Esophagus muscularis mucosa (tissue), 4 donors: ENCODE measurements at regions not wholly inside any gene's neighbourhood (a gene's known extent, or its start where the extent isn't known, plus 50 kb on each side); places are given as distances from the start of the nearest gene placed in this dataset.

Source experiments
- CTCF ChIP-seq, 3 experiments: fragments of 200-600 bp in 2 of 3; fragments of 450-650 bp in 1 of 3; sonication (generic) in 2 of 3; IDR thresholded peaks; one replicate each; pipeline ENCODE4 v1.5.1; 2017 to 2019; ENCODE audit warnings: antibody characterized with exemption in 3 of 3, mild to moderate bottlenecking in 2 of 3, moderate library complexity in 1 of 3
- EP300 ChIP-seq: sonication (generic); formaldehyde crosslinking; IDR thresholded peaks from one replicate; pipeline ENCODE4 v1.6.1; 2017; ENCODE audit warnings: antibody characterized with exemption
- POLR2A ChIP-seq: fragments of 450-650 bp; IDR thresholded peaks from one replicate; pipeline ENCODE4 v1.6.1; 2017; ENCODE audit warnings: antibody characterized with exemption, moderate library complexity, mild to moderate bottlenecking, low read depth
- POLR2AphosphoS5 ChIP-seq, 2 donors: sonication (generic); formaldehyde crosslinking; IDR thresholded peaks; one replicate each; pipeline ENCODE4 v1.6.1; 2017; ENCODE audit warnings: antibody characterized with exemption in 2 of 2

DNA sequence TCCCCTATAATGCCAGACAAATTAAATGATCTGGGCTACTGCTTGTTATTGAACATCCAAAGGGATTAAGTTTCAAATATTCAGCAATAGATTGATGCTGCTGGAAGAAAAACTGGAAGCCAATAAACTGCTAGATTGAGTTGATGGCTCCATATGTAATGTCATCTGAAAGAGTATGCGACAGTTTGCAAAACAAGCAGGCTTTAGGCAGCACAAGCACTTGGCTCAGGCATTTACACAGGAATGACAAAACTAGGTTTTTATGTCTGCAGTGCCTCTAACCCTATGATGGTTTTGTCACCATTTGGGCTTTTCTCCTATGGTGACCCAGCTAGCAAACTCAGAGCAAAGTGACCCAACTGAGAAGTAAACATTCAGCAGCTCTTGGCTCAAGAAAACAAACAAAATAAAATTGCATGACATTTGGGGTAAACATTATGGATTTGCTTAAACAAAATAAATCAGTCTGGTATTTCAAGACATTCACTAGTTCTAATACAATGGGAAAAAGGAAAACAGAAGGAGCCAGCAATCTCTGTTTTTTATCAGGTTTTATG lies 978.5 kb downstream of the DTWD2 start:
- TF ChIP-seq CTCF (IDR thresholded peaks at IDR 0.05) (no peak), POLR2AphosphoS5 (IDR thresholded peaks at IDR 0.05) (no peak), EP300 (no peak), POLR2A (no peak)
